C4-2B (cell line): ENCODE measurements at regions not wholly inside any gene's neighbourhood (a gene's known extent, or its start where the extent isn't known, plus 50 kb on each side); places are given as distances from the start of the nearest gene placed in this dataset.

Source experiments
- H3K27ac ChIP-seq: fragments of 450-650 bp; 2 replicates; pipeline ENCODE4 v1.5.1; 2017
- ZFX ChIP-seq: fragments of 450-650 bp; IDR thresholded peaks from 2 replicates; pipeline ENCODE4 v1.6.1; 2017
- TF ChIP-seq, protein P1 (sequence below): fragments of 450-650 bp; conservative IDR thresholded peaks from 2 replicates; pipeline ENCODE4 v1.5.1; 2017; ENCODE audit warnings: mild to moderate bottlenecking

GRCh38 chr4:59881632-59882031 is 1318.5 kb upstream of the ADGRL3 start:
- H3K27ac ChIP-seq, result no peak overlapping the region; the same call in 1 of the 2 replicates
- TF ChIP-seq, protein P1, sequence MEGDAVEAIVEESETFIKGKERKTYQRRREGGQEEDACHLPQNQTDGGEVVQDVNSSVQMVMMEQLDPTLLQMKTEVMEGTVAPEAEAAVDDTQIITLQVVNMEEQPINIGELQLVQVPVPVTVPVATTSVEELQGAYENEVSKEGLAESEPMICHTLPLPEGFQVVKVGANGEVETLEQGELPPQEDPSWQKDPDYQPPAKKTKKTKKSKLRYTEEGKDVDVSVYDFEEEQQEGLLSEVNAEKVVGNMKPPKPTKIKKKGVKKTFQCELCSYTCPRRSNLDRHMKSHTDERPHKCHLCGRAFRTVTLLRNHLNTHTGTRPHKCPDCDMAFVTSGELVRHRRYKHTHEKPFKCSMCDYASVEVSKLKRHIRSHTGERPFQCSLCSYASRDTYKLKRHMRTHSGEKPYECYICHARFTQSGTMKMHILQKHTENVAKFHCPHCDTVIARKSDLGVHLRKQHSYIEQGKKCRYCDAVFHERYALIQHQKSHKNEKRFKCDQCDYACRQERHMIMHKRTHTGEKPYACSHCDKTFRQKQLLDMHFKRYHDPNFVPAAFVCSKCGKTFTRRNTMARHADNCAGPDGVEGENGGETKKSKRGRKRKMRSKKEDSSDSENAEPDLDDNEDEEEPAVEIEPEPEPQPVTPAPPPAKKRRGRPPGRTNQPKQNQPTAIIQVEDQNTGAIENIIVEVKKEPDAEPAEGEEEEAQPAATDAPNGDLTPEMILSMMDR, result no peak
- no peak for TF ChIP-seq ZFX

DNA sequence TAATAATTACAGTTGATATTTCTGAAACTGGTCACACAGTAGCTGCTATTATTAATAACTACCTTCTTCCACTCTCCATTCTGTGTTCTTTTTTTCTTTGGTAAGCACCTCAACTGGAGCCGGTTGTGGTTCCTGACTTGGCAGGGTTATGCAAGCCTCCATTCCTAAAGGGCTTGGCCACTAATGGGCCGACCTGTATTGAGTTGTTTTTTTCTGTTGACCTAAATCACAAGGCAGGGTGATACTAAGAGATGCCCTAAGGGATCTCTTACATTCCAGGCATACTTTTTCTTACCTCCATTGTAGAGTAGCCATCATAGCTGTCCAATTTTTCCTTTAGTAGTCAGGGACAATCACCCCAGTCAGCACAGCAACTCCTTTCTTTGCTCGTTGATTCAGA is 1295.8 kb upstream of the ADGRL3 start:
- H3K27ac ChIP-seq, result no peak overlapping the region
- TF ChIP-seq, protein P1, result no peak
- no peak for TF ChIP-seq ZFX

DNA sequence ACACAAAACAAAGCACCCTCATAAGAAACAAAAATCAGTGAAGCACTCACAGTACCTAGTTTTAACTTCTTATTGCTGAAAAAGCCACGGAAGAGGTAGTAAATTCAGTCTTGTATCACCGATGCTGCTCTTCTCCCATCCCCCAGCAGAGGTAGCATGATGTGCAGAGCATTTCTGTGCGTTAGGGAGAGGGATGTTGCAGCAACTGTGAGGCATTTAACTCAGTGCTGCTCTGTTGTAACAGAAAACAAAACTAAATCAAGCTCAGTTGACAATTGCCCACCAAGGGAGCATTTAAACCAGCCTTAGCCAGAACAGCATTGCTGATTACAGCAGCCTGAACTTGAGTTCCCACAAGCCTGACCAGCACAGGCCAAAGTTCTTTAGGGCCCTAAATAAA is 1279.7 kb upstream of the ADGRL3 start:
- no peak overlapping the region for H3K27ac ChIP-seq
- TF ChIP-seq ZFX, result no peak
- TF ChIP-seq, protein P1, result no peak

DNA sequence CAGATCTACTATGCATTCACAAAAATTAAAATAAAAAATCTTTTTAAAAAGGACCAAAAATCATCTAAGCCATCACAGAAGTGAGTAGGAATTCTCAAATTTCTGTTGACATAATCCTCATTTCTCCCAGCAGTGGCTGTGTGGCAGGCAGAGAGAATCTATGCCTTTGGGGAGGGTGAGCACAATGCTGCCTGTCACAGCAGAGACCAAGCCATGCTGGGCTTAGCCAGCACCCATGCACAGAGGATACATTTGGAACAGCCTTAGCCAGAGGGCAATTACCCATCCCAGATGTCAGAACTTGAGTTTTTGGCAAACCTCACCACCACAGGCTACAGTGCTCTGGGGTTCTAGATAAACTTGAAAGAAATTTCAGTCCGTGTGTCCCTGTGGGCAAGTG is 1274.8 kb upstream of the ADGRL3 start:
- H3K27ac ChIP-seq, result no peak overlapping the region
- TF ChIP-seq ZFX, result no peak
- TF ChIP-seq, protein P1, result no peak

- TF ChIP-seq, protein P1, result no peak
- TF ChIP-seq ZFX, result no peak
- no peak overlapping the region for H3K27ac ChIP-seq
Observed at GRCh38 chr4:59936566-59936965, 1263.6 kb upstream of the ADGRL3 start.

GRCh38 chr4:59938166-59938565 is 1262.0 kb upstream of the ADGRL3 start:
- TF ChIP-seq ZFX, result no peak
- TF ChIP-seq, protein P1, result no peak
- H3K27ac ChIP-seq, result no peak overlapping the region

DNA sequence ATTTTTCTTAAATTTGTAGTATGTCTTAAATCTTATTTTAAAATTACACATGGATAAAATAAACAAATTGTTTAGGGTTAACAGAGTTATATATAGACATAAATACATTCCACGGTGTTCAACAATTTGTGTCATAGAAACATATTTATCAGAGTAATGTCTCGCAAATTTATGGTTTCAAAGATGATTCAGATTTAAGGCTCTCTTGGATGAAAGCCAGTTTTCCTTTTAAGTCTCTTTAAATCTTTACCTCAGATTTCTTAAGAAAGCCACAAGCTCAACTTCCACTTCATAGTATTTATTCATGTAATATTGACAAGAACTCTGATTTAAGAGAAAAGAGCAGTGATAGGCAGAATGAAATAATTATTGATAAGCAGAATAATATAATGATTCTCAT is 1254.8 kb upstream of the ADGRL3 start:
- no peak overlapping the region for H3K27ac ChIP-seq

More for the DNA sequence above, 1254.8 kb upstream of the ADGRL3 start:
- TF ChIP-seq ZFX, result no peak
- TF ChIP-seq, protein P1, result no peak
